WTC11 (cell line): ENCODE measurements at regions not wholly inside any gene's neighbourhood (a gene's known extent, or its start where the extent isn't known, plus 50 kb on each side); places are given as distances from the start of the nearest gene placed in this dataset.

Experiments
- ATAC-seq: fragments of 200-7000 bp; cut with Tn5 transposase; 2 replicates; pipeline ENCODE4 v1.10.0; 2021; ENCODE audit warnings: mild to moderate bottlenecking, moderate library complexity
- CTCF ChIA-PET: fragments of 300-600 bp; sonication (Branson Sonifier 250); formaldehyde crosslinking; loops from one replicate; lab custom pipeline; 2021; ENCODE audit warnings: antibody characterized with exemption; lab: Charles Lee
- POLR2A ChIA-PET: fragments of 350-600 bp; sonication (Branson Sonifier 250); formaldehyde crosslinking; loops from one replicate; lab custom pipeline; 2021; ENCODE audit warnings: antibody characterized with exemption; lab: Charles Lee
- DNase-seq: peaks from one replicate; pipeline ENCODE4 v3.0.0; 2021; ENCODE audit warnings: low spot score
- H3K27ac Mint-ChIP-seq: 2 replicates; pipeline ENCODE4 v1.8.0; 2021; ENCODE audit warnings: mixed read lengths
- H3K27me3 Mint-ChIP-seq: 2 replicates; pipeline ENCODE4 v1.8.0; 2021; ENCODE audit warnings: low read depth, mild to moderate bottlenecking, moderate library complexity, mixed read lengths
- H3K36me3 Mint-ChIP-seq: 2 replicates; pipeline ENCODE4 v1.8.0; 2021; ENCODE audit warnings: mixed read lengths
- H3K4me1 Mint-ChIP-seq: 2 replicates; pipeline ENCODE4 v1.8.0; 2022; ENCODE audit warnings: mixed read lengths
- H3K4me3 Mint-ChIP-seq: 2 replicates; pipeline ENCODE4 v1.8.0; 2021; ENCODE audit warnings: mild to moderate bottlenecking, moderate library complexity, mixed read lengths
- H3K9me3 Mint-ChIP-seq: 2 replicates; pipeline ENCODE4 v1.8.0; 2021; ENCODE audit warnings: mixed read lengths
- CREB1 ChIP-seq: sonication (generic); formaldehyde crosslinking; IDR thresholded peaks from 2 replicates; pipeline ENCODE4 v1.8.0; 2023; ENCODE audit warnings: mild to moderate bottlenecking, missing genetic modification reagents
- ETV6 ChIP-seq: sonication (generic); formaldehyde crosslinking; IDR thresholded peaks from 2 replicates; pipeline ENCODE4 v1.8.1; 2022; ENCODE audit warnings: mild to moderate bottlenecking, missing genetic modification reagents
- GRHL2 ChIP-seq: fragments of 250-450 bp; sonication (Bioruptor Pico); IDR thresholded peaks from 2 replicates; pipeline ENCODE4 v1.8.0; 2022; ENCODE audit warnings: mild to moderate bottlenecking, moderate library complexity; ENCODE audit not compliant: insufficient replicate concordance, severe bottlenecking
- HMGA2 ChIP-seq: fragments of 250-450 bp; sonication (Bioruptor Pico); IDR thresholded peaks from 2 replicates; pipeline ENCODE4 v1.4.0; 2021; ENCODE audit warnings: mild to moderate bottlenecking, moderate library complexity
- MXD4 ChIP-seq: fragments of 250-450 bp; sonication (Bioruptor Pico); IDR thresholded peaks from 2 replicates; pipeline ENCODE4 v1.8.0; 2021; ENCODE audit warnings: mild to moderate bottlenecking, moderate library complexity, borderline replicate concordance
- NFE2L1 ChIP-seq: sonication (generic); formaldehyde crosslinking; IDR thresholded peaks from 2 replicates; pipeline ENCODE4 v1.8.1; 2023; ENCODE audit warnings: missing genetic modification reagents
- TCF7 ChIP-seq: sonication (generic); formaldehyde crosslinking; IDR thresholded peaks from 2 replicates; pipeline ENCODE4 v1.8.0; 2022; ENCODE audit warnings: mild to moderate bottlenecking, low read depth, missing genetic modification reagents, moderate library complexity
- TEAD1 ChIP-seq: sonication (generic); formaldehyde crosslinking; IDR thresholded peaks from 2 replicates; pipeline ENCODE4 v1.8.0; 2022; ENCODE audit warnings: mild to moderate bottlenecking, missing genetic modification reagents
- ZBTB21 ChIP-seq: sonication (generic); formaldehyde crosslinking; IDR thresholded peaks from 2 replicates; pipeline ENCODE4 v1.8.1; 2023; ENCODE audit warnings: mild to moderate bottlenecking, missing genetic modification reagents, borderline replicate concordance
- ZNF219 ChIP-seq: sonication (generic); formaldehyde crosslinking; IDR thresholded peaks from 2 replicates; pipeline ENCODE4 v1.8.0; 2023; ENCODE audit warnings: missing genetic modification reagents, mild to moderate bottlenecking, borderline replicate concordance
- ZNF263 ChIP-seq: sonication (generic); formaldehyde crosslinking; IDR thresholded peaks from 2 replicates; pipeline ENCODE4 v1.8.1; 2022; ENCODE audit warnings: low read depth, mild to moderate bottlenecking, moderate library complexity, missing genetic modification reagents
- TF ChIP-seq, protein P1 (sequence below): sonication (generic); formaldehyde crosslinking; IDR thresholded peaks from 2 replicates; pipeline ENCODE4 v1.8.1; 2023; ENCODE audit warnings: mild to moderate bottlenecking, missing genetic modification reagents, borderline replicate concordance
- TF ChIP-seq, protein P2 (sequence below): sonication (generic); formaldehyde crosslinking; IDR thresholded peaks from 2 replicates; pipeline ENCODE4 v1.8.0; 2022; ENCODE audit warnings: mild to moderate bottlenecking, missing genetic modification reagents
- TF ChIP-seq, protein P3 (sequence below): sonication (generic); formaldehyde crosslinking; conservative IDR thresholded peaks from 2 replicates; pipeline ENCODE4 v1.8.1; 2023; ENCODE audit warnings: mild to moderate bottlenecking, low read depth, missing genetic modification reagents, moderate library complexity
- TF ChIP-seq, protein P4 (sequence below): sonication (generic); formaldehyde crosslinking; IDR thresholded peaks from 2 replicates; pipeline ENCODE4 v1.8.1; 2022; ENCODE audit warnings: low read depth, missing genetic modification reagents, borderline replicate concordance
- TF ChIP-seq, protein P5 (sequence below): fragments of 250-450 bp; sonication (Bioruptor Pico); IDR thresholded peaks from 2 replicates; pipeline ENCODE4 v1.9.0; 2021; ENCODE audit warnings: mild to moderate bottlenecking
- TF ChIP-seq, protein P6 (sequence below): sonication (generic); formaldehyde crosslinking; IDR thresholded peaks from 2 replicates; pipeline ENCODE4 v1.8.0; 2022; ENCODE audit warnings: mild to moderate bottlenecking, missing genetic modification reagents
- TF ChIP-seq, protein P7 (sequence below): sonication (generic); formaldehyde crosslinking; IDR thresholded peaks from 2 replicates; pipeline ENCODE4 v1.8.0; 2022; ENCODE audit warnings: mild to moderate bottlenecking, missing genetic modification reagents
- TF ChIP-seq, protein P8 (sequence below): sonication (generic); formaldehyde crosslinking; IDR thresholded peaks from 2 replicates; pipeline ENCODE4 v1.8.0; 2023; ENCODE audit warnings: mild to moderate bottlenecking, missing genetic modification reagents

DNA sequence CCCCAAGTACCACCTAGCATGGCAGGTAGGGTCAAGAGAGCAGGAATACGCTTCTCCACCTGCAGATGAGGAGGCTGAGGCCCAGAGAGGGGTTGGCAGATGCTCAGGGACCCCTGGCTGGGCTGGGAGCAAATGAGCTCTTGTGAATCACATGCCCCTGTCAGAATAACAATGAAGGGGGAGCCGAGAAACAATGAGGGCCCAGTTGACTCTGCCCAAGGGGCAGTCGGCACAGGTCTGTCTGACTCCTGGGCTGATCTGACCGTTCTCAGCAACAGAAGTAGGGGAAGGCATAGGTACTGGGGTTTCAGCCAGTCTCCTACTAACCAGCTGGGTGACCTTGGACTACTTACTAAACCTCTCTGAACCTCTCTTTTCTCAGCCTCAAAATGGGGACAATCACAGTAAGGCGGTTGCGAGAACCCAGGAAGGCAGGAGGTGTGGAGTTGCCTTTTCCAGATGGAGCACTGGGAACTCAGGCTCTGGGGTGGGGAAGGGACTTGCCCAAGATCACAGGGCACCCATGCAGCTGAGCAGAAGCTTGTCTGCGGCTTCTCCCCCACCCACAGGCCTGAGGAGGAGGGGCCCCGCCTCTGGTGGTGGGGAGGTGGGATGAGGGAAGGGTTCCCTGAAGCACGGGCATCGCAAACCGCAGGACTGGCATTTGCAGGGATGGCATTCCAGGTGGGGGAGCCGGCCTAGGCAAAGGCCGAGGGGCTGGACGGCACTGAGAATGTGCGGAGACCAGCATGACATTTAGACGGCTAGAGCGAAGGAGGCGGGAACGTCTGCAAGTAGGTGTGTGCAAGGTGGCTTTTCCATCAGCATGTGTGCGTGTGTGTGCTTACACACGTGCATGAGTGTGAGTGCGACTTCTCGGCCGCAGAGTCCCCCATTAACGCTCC, 163.0 kb downstream of the MN1 start (continued):
- TF ChIP-seq GRHL2 (no peak), ZNF219 (no peak), HMGA2 (CRISPR knock-in tag) (no peak), ZNF263 (CRISPR knock-in tag) (no peak), ETV6 (CRISPR knock-in tag) (peak; percentile 49; the same call in 1 of the 2 replicates), MXD4 (CRISPR knock-in tag) (no peak), TCF7 (no peak)
- TF ChIP-seq, protein P1, sequence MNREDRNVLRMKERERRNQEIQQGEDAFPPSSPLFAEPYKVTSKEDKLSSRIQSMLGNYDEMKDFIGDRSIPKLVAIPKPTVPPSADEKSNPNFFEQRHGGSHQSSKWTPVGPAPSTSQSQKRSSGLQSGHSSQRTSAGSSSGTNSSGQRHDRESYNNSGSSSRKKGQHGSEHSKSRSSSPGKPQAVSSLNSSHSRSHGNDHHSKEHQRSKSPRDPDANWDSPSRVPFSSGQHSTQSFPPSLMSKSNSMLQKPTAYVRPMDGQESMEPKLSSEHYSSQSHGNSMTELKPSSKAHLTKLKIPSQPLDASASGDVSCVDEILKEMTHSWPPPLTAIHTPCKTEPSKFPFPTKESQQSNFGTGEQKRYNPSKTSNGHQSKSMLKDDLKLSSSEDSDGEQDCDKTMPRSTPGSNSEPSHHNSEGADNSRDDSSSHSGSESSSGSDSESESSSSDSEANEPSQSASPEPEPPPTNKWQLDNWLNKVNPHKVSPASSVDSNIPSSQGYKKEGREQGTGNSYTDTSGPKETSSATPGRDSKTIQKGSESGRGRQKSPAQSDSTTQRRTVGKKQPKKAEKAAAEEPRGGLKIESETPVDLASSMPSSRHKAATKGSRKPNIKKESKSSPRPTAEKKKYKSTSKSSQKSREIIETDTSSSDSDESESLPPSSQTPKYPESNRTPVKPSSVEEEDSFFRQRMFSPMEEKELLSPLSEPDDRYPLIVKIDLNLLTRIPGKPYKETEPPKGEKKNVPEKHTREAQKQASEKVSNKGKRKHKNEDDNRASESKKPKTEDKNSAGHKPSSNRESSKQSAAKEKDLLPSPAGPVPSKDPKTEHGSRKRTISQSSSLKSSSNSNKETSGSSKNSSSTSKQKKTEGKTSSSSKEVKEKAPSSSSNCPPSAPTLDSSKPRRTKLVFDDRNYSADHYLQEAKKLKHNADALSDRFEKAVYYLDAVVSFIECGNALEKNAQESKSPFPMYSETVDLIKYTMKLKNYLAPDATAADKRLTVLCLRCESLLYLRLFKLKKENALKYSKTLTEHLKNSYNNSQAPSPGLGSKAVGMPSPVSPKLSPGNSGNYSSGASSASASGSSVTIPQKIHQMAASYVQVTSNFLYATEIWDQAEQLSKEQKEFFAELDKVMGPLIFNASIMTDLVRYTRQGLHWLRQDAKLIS (CRISPR knock-in tag): no peak
- TF ChIP-seq, protein P2, sequence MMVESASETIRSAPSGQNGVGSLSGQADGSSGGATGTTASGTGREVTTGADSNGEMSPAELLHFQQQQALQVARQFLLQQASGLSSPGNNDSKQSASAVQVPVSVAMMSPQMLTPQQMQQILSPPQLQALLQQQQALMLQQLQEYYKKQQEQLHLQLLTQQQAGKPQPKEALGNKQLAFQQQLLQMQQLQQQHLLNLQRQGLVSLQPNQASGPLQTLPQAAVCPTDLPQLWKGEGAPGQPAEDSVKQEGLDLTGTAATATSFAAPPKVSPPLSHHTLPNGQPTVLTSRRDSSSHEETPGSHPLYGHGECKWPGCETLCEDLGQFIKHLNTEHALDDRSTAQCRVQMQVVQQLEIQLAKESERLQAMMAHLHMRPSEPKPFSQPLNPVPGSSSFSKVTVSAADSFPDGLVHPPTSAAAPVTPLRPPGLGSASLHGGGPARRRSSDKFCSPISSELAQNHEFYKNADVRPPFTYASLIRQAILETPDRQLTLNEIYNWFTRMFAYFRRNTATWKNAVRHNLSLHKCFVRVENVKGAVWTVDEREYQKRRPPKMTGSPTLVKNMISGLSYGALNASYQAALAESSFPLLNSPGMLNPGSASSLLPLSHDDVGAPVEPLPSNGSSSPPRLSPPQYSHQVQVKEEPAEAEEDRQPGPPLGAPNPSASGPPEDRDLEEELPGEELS (CRISPR knock-in tag): no peak
- TF ChIP-seq, protein P3, sequence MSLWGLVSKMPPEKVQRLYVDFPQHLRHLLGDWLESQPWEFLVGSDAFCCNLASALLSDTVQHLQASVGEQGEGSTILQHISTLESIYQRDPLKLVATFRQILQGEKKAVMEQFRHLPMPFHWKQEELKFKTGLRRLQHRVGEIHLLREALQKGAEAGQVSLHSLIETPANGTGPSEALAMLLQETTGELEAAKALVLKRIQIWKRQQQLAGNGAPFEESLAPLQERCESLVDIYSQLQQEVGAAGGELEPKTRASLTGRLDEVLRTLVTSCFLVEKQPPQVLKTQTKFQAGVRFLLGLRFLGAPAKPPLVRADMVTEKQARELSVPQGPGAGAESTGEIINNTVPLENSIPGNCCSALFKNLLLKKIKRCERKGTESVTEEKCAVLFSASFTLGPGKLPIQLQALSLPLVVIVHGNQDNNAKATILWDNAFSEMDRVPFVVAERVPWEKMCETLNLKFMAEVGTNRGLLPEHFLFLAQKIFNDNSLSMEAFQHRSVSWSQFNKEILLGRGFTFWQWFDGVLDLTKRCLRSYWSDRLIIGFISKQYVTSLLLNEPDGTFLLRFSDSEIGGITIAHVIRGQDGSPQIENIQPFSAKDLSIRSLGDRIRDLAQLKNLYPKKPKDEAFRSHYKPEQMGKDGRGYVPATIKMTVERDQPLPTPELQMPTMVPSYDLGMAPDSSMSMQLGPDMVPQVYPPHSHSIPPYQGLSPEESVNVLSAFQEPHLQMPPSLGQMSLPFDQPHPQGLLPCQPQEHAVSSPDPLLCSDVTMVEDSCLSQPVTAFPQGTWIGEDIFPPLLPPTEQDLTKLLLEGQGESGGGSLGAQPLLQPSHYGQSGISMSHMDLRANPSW (CRISPR knock-in tag): no peak
- TF ChIP-seq, all 79 proteins: peak for 5

DNA sequence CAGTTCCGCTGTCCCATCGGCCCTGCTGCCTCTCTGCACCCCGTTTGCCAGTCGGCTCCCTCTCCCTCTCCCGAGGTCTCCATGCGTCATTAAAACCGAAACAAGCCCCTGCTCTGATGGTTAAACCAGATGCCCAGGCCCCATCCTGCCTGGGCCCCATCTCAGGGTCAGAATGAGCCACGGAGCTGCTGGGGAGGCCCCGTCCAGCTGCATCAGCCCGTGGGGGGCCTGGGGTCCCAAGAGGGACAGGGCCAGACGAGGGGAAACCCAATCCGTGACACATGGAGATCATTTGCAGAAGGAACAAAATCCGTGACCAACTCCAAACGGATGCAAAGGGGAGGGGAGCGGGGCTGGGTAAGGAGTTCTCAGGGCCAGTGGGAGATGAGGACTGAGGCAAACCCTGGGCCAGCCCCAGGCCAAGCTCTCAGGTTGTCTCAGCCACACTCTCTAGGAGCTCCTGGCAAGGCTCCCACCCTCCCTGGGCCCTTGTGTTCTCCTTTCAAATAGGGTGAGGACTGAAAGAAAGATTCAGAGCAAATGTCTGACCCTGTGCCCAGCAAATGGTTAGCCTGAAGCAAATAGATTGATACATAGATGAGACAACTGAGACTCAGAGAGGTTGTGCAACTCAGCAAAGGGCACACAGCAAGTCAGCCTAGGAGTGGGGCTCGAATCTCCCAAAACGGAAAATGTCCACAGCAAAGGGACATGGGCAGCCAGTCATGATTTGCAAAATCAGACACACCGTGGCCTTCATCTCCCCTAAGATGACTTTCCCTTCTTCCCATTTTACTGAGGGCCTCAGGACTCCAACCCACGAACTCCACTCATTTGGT, 162.1 kb downstream of the MN1 start:
- peaks cover 4% of the 10 kb centered on the region; the same call in 1 of the 2 replicates for H3K27me3 Mint-ChIP-seq
- H3K27ac Mint-ChIP-seq: no peak overlapping the region
- CTCF ChIA-PET: no interaction called here
- no peaks in the 10 kb centered on the region for H3K9me3 Mint-ChIP-seq
- DNase-seq (no peak), ATAC-seq (peak; percentile 13; the same call in 1 of the 2 replicates)
- no peaks in the 10 kb centered on the region for H3K36me3 Mint-ChIP-seq
- no peak overlapping the region for H3K4me3 Mint-ChIP-seq
- H3K4me1 Mint-ChIP-seq: peaks cover 42% of the 10 kb centered on the region
- POLR2A ChIA-PET: no interaction called here
- TF ChIP-seq, protein P4, sequence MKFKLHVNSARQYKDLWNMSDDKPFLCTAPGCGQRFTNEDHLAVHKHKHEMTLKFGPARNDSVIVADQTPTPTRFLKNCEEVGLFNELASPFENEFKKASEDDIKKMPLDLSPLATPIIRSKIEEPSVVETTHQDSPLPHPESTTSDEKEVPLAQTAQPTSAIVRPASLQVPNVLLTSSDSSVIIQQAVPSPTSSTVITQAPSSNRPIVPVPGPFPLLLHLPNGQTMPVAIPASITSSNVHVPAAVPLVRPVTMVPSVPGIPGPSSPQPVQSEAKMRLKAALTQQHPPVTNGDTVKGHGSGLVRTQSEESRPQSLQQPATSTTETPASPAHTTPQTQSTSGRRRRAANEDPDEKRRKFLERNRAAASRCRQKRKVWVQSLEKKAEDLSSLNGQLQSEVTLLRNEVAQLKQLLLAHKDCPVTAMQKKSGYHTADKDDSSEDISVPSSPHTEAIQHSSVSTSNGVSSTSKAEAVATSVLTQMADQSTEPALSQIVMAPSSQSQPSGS (CRISPR knock-in tag): no peak
- TF ChIP-seq NFE2L1 (CRISPR knock-in tag) (no peak), CREB1 (no peak), TEAD1 (CRISPR knock-in tag) (no peak), ZBTB21 (CRISPR knock-in tag) (no peak), HMGA2 (CRISPR knock-in tag) (no peak)
- TF ChIP-seq, protein P5, sequence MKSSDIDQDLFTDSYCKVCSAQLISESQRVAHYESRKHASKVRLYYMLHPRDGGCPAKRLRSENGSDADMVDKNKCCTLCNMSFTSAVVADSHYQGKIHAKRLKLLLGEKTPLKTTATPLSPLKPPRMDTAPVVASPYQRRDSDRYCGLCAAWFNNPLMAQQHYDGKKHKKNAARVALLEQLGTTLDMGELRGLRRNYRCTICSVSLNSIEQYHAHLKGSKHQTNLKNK (CRISPR knock-in tag): no peak
- TF ChIP-seq, protein P6, sequence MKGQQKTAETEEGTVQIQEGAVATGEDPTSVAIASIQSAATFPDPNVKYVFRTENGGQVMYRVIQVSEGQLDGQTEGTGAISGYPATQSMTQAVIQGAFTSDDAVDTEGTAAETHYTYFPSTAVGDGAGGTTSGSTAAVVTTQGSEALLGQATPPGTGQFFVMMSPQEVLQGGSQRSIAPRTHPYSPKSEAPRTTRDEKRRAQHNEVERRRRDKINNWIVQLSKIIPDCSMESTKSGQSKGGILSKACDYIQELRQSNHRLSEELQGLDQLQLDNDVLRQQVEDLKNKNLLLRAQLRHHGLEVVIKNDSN (CRISPR knock-in tag): no peak
- TF ChIP-seq, protein P7, sequence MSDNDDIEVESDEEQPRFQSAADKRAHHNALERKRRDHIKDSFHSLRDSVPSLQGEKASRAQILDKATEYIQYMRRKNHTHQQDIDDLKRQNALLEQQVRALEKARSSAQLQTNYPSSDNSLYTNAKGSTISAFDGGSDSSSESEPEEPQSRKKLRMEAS: no peak
- TF ChIP-seq, protein P8, sequence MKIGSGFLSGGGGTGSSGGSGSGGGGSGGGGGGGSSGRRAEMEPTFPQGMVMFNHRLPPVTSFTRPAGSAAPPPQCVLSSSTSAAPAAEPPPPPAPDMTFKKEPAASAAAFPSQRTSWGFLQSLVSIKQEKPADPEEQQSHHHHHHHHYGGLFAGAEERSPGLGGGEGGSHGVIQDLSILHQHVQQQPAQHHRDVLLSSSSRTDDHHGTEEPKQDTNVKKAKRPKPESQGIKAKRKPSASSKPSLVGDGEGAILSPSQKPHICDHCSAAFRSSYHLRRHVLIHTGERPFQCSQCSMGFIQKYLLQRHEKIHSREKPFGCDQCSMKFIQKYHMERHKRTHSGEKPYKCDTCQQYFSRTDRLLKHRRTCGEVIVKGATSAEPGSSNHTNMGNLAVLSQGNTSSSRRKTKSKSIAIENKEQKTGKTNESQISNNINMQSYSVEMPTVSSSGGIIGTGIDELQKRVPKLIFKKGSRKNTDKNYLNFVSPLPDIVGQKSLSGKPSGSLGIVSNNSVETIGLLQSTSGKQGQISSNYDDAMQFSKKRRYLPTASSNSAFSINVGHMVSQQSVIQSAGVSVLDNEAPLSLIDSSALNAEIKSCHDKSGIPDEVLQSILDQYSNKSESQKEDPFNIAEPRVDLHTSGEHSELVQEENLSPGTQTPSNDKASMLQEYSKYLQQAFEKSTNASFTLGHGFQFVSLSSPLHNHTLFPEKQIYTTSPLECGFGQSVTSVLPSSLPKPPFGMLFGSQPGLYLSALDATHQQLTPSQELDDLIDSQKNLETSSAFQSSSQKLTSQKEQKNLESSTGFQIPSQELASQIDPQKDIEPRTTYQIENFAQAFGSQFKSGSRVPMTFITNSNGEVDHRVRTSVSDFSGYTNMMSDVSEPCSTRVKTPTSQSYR (CRISPR knock-in tag): no peak
